ENCODE measurements at regions not wholly inside any gene's neighbourhood (a gene's known extent, or its start where the extent isn't known, plus 50 kb on each side); places are given as distances from the start of the nearest gene placed in this dataset.
"Not testable (repeated sequence)": the region's sequence is repeated elsewhere in the genome, so short reads cannot be mapped to it uniquely, and the experiment has no call there.

GRCh38 chr7:16089191-16089590 lies 332.1 kb downstream of the CRPPA start:
- no peak for DNase-seq
- Mint-ChIP-seq H3K4me1 (no peaks in the 10 kb centered on the region), H3K9me3 (no peaks in the 10 kb centered on the region), H3K27ac (no peak overlapping the region), H3K27me3 (no peaks in the 10 kb centered on the region), H3K4me3 (no peak overlapping the region), H3K36me3 (ENCODE audit: low read depth) (no peaks in the 10 kb centered on the region)
- POLR2A ChIA-PET, result no interaction called here
- CTCF ChIA-PET, result no interaction called here

DNA sequence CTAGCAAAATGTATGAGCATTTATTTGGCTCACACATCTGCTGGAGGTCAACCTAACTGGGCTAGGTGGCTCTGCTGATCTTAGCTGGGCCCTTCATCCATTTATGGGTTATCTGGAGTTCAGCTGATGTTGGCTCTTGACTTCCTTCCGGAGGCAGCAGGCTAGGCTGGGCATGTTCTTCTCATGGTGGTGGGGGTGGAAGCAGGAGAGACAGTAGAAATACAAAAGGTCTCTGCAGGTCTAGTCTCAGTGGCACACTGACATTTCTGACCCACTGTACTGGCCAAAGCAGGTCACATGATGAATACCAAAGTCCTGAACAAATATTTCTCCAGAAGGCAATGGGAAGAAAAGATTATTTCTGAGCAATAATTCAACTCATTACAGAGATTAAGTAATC lies 334.6 kb downstream of the CRPPA start:
- no peaks in the 10 kb centered on the region for H3K27me3 Mint-ChIP-seq
- ChIA-PET POLR2A (no interaction called here), CTCF (no interaction called here)
- no peaks in the 10 kb centered on the region for H3K9me3 Mint-ChIP-seq
- no peak for DNase-seq
- no peaks in the 10 kb centered on the region for H3K36me3 Mint-ChIP-seq (ENCODE audit: low read depth)
- no peaks in the 10 kb centered on the region for H3K4me1 Mint-ChIP-seq
- H3K27ac Mint-ChIP-seq, result no peak overlapping the region
- H3K4me3 Mint-ChIP-seq, result no peak overlapping the region

DNA sequence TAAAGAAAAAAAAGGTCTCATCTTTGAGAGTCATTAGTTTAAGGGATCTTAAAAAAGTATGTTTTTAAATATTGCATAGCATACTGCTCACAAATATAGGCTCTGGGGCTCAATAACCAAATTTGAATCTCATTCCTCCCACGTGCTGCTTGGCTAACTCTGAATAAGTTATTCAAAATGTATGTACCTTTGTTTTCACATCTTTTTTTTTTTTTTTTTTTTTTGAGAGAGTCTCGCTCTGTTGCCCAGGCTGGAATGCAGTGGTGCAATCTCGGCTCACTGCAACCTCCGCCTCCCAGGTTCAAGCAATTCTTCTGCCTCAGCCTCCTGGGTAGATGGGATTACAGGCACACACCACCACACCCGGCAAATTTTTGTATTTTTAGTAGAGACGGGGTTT lies 335.6 kb downstream of the CRPPA start:
- POLR2A ChIA-PET; H3K27me3 Mint-ChIP-seq; H3K9me3 Mint-ChIP-seq; CTCF ChIA-PET; H3K36me3 Mint-ChIP-seq (ENCODE audit: low read depth); H3K4me1 Mint-ChIP-seq; DNase-seq; H3K4me3 Mint-ChIP-seq; H3K27ac Mint-ChIP-seq: not testable (repeated sequence)

DNA sequence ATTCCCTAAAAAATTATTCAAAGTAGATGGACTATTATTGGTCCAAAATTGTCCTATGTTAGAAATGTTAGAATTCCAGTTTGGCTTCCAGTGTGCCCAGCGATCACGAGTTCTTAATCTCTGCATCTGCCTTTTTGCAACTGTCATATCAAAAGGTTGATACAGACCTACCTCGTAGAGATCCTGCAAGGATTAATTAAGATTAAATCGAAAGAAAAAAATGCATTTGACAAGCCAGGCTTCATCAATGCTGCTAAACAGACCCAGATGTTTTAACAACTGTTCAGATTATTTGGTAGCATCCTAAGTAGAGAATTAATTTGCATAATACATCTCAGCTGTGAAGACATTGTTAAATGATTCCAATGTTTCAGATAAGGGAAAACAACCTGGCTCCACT lies 336.5 kb downstream of the CRPPA start:
- ChIA-PET POLR2A (no interaction called here), CTCF (no interaction called here)

DNA sequence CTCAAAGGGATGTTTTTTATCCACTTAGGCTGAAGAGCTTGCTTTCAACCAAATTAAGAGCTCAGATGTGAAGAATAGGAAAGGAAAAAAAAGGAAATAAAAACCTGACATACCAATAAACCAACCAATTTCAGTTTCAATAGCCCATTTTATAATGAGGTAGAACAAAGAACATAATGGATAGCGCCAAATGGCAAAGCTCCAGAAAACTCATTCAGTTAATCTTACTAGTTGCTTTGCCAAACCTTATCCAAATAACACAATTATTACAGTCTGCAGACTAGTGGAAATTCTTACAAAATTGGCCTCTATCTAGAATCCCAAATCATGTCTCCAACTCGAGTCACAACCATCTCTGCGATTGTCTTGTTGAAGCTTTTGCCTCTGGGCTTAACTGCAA lies 337.0 kb downstream of the CRPPA start:
- H3K27me3 Mint-ChIP-seq, result no peaks in the 10 kb centered on the region
- CTCF ChIA-PET, result no interaction called here
- no peak overlapping the region for H3K27ac Mint-ChIP-seq
- DNase-seq, result no peak
- no peaks in the 10 kb centered on the region for H3K9me3 Mint-ChIP-seq
- no peak overlapping the region for H3K4me3 Mint-ChIP-seq
- H3K4me1 Mint-ChIP-seq, result no peaks in the 10 kb centered on the region
- H3K36me3 Mint-ChIP-seq (ENCODE audit: low read depth), result no peaks in the 10 kb centered on the region
- POLR2A ChIA-PET, result no interaction called here

More for the DNA sequence above, 336.5 kb downstream of the CRPPA start:
- no peak for DNase-seq
- H3K27ac Mint-ChIP-seq, result no peak overlapping the region
- no peaks in the 10 kb centered on the region for H3K27me3 Mint-ChIP-seq
- H3K4me3 Mint-ChIP-seq, result no peak overlapping the region
- H3K4me1 Mint-ChIP-seq, result no peaks in the 10 kb centered on the region
- no peaks in the 10 kb centered on the region for H3K9me3 Mint-ChIP-seq
- no peaks in the 10 kb centered on the region for H3K36me3 Mint-ChIP-seq (ENCODE audit: low read depth)

DNA sequence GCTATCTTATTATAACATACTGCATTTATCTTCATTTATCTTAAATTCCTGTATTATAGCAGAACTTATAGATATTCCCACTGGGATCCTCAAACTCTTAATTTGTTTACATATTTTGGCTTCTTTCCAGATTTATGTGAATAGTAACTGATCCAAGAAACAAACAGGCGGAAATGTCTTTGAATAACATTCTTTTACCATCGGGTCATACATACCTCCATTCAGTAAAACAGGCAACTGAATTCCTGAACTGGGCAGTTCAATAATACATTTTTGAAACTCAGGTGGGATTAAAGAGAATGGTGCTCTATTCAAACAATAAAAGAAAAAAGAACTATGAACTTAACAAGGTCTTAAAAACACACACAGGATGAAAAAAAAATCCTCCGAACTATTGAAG lies 337.4 kb downstream of the CRPPA start:
- Mint-ChIP-seq H3K27me3 (no peaks in the 10 kb centered on the region), H3K4me3 (no peak overlapping the region), H3K27ac (no peak overlapping the region), H3K9me3 (no peaks in the 10 kb centered on the region), H3K4me1 (no peaks in the 10 kb centered on the region), H3K36me3 (ENCODE audit: low read depth) (no peaks in the 10 kb centered on the region)
- CTCF ChIA-PET, result interaction anchor here (0.7 kb wide), 1 partner anchor 12 kb away, joined by 4 read pairs; no protein-coding TSS in a partner anchor
- POLR2A ChIA-PET, result no interaction called here
- DNase-seq, result no peak

- no peak overlapping the region for H3K4me3 Mint-ChIP-seq
- no peak overlapping the region for H3K27ac Mint-ChIP-seq
- H3K4me1 Mint-ChIP-seq, result no peaks in the 10 kb centered on the region
- ChIA-PET CTCF (interaction anchor here (1.0 to 1.8 kb wide), 2 partner anchors 17 to 485 kb away, joined by 3 to 6 read pairs; no protein-coding TSS in a partner anchor), POLR2A (no interaction called here)
- DNase-seq, result no peak
- no peaks in the 10 kb centered on the region for H3K36me3 Mint-ChIP-seq (ENCODE audit: low read depth)
- no peaks in the 10 kb centered on the region for H3K9me3 Mint-ChIP-seq
- H3K27me3 Mint-ChIP-seq, result no peaks in the 10 kb centered on the region
Observed at GRCh38 chr7:16080131-16080530, 341.2 kb downstream of the CRPPA start.

DNA sequence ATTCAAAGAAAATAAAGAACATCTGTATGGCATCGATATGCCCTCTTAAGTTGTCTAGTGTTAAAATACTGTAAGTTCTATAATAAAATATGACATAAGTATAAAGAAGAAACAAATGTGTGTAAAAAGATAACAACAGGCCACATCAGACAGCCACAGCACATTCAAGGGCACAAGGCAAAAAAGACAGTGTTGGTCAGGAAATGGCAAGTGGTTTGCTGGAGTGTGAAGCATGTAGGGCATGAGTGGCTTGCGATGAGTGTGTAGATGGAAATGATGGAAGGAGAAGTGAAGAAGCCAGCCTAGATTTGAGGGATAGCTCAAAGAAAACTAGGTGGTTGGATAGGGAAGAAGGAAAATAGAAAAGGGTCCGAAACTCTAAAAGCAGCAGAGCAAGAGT lies 341.6 kb downstream of the CRPPA start:
- Mint-ChIP-seq H3K4me1 (no peaks in the 10 kb centered on the region), H3K4me3 (no peak overlapping the region), H3K36me3 (ENCODE audit: low read depth) (no peaks in the 10 kb centered on the region), H3K27me3 (no peaks in the 10 kb centered on the region), H3K9me3 (no peaks in the 10 kb centered on the region), H3K27ac (no peak overlapping the region)
- ChIA-PET CTCF (interaction anchor here (1.0 to 1.8 kb wide), 2 partner anchors 18 to 485 kb away, joined by 3 to 6 read pairs; no protein-coding TSS in a partner anchor), POLR2A (no interaction called here)
- no peak for DNase-seq

DNA sequence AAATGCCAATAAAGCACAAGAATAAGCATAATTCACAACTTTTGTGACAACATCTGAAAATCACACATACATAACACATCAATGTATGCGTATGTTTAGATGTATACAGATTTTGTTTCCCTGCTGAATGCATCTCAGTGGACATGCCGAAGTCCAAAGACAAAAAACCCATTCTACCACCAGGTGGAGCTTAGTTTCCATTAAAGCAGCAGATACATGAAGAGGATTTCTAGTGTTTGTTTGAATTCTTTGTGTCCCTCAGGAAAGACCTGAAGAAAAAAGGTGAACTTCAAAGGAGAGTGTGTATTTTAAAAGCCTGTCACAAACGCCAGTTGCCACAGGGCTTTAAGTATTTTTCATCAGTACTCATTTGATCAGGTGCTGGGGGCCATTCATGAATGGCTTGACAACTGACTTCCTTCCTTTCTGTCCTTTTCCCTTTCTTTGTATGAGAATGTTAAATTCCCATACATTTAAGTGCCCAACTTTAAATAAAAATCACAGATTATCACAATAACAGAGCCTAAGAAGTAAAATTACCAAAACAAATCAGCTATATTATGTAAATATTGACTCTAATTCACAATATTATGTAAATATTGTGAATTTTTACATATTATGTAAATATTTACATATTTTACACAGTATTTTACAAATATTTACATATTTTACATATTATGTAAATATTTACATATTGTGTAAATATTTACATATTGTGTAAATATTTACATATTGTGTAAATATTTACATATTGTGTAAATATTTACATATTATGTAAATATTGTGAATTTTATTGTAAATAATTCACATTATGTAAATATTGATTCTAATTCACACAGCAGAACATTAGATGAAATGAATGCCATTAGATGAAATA lies 343.0 kb downstream of the CRPPA start:
- H3K4me1 Mint-ChIP-seq, result no peaks in the 10 kb centered on the region
- H3K27ac Mint-ChIP-seq, result no peak overlapping the region
- no peak overlapping the region for H3K4me3 Mint-ChIP-seq
- no peaks in the 10 kb centered on the region for H3K27me3 Mint-ChIP-seq
- ChIA-PET CTCF (interaction anchor here (0.6 to 2.2 kb wide), 6 partner anchors 20 to 741 kb away, joined by 3 to 29 read pairs (median 4); partner anchors contain the start of gene CRPPA), POLR2A (no interaction called here)
- no peak for DNase-seq
- no peaks in the 10 kb centered on the region for H3K36me3 Mint-ChIP-seq (ENCODE audit: low read depth)
- no peaks in the 10 kb centered on the region for H3K9me3 Mint-ChIP-seq

DNA sequence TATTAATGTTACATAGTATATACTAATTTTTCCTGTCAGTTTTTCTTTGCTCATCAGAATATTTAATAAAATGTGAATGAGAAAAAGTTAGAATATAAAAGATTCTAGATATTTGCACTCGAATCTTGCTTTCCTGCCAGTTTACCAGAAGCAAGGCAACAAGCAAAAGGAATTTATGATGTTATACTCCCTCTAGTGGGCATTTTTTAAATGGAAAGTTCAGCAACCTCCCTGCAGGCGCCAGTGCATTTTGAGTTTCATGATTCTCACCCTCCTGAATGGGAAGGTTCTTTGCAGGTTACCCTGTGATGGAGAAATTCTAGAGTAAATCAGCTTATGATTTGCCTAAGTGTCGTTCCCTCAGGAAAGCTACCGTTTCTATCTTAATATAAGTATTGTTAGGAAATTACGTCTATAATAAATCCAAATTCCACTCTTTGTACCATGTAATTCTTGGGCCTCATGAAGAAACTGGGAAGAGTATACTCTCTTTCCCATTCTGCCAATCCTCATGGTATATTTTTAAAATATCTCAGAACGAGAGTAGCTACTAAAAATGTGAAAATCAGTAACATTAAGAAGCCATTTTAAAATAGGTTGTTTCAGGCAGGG lies 350.0 kb downstream of the CRPPA start:
- H3K4me3 Mint-ChIP-seq, result no peak overlapping the region
- CTCF ChIA-PET, result interaction anchor here (1.1 to 2.0 kb wide), 2 partner anchors 12 to 493 kb away, joined by 4 read pairs; no protein-coding TSS in a partner anchor
- no peaks in the 10 kb centered on the region for H3K4me1 Mint-ChIP-seq
- no peak for DNase-seq
- no peak overlapping the region for H3K27ac Mint-ChIP-seq
- POLR2A ChIA-PET, result no interaction called here
- H3K27me3 Mint-ChIP-seq, result no peaks in the 10 kb centered on the region
- H3K9me3 Mint-ChIP-seq, result no peaks in the 10 kb centered on the region
- no peaks in the 10 kb centered on the region for H3K36me3 Mint-ChIP-seq (ENCODE audit: low read depth)

GRCh38 chr7:16070806-16071205 lies 350.5 kb downstream of the CRPPA start:
- POLR2A ChIA-PET, result no interaction called here
- no peaks in the 10 kb centered on the region for H3K36me3 Mint-ChIP-seq (ENCODE audit: low read depth)
- DNase-seq, result no peak

GRCh38 chr7:16069998-16070397 lies 351.3 kb downstream of the CRPPA start:
- no peaks in the 10 kb centered on the region for H3K27me3 Mint-ChIP-seq
- POLR2A ChIA-PET, result no interaction called here
- H3K4me3 Mint-ChIP-seq, result no peak overlapping the region
- CTCF ChIA-PET, result interaction anchor here (2.0 kb wide), 1 partner anchor 495 kb away, joined by 4 read pairs; no protein-coding TSS in a partner anchor
- no peaks in the 10 kb centered on the region for H3K36me3 Mint-ChIP-seq (ENCODE audit: low read depth)
- no peaks in the 10 kb centered on the region for H3K4me1 Mint-ChIP-seq
- DNase-seq, result no peak
- H3K9me3 Mint-ChIP-seq, result no peaks in the 10 kb centered on the region
- no peak overlapping the region for H3K27ac Mint-ChIP-seq

More at GRCh38 chr7:16070806-16071205, 350.5 kb downstream of the CRPPA start:
- Mint-ChIP-seq H3K9me3 (no peaks in the 10 kb centered on the region), H3K4me3 (no peak overlapping the region), H3K27me3 (no peaks in the 10 kb centered on the region), H3K4me1 (no peaks in the 10 kb centered on the region), H3K27ac (no peak overlapping the region)
- CTCF ChIA-PET, result interaction anchor here (1.1 to 2.0 kb wide), 2 partner anchors 13 to 494 kb away, joined by 4 read pairs; no protein-coding TSS in a partner anchor

DNA sequence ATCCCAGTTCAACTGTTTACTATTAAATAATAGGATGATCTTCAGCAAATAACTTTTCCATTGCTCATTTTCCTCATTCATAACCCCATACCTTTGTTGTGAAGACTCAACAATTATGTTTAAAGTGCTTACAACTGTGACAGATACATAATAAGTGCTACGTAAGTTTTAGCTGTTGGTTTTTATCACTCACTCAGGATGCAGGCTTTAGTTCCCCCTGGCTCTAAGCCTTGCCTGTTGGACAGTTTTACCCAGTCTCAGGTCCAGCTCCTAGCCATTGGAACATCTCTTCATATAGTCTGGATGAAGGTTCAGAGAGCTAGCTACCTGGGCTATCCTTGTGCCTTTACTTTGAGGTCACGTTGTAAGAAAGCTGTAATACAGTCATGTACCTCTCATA lies 353.2 kb downstream of the CRPPA start:
- no peak for DNase-seq
- Mint-ChIP-seq H3K4me1 (no peaks in the 10 kb centered on the region), H3K27me3 (no peaks in the 10 kb centered on the region), H3K27ac (no peak overlapping the region), H3K4me3 (no peak overlapping the region), H3K36me3 (ENCODE audit: low read depth) (no peaks in the 10 kb centered on the region), H3K9me3 (no peaks in the 10 kb centered on the region)
- CTCF ChIA-PET, result no interaction called here
- POLR2A ChIA-PET, result no interaction called here

- no peak for DNase-seq
- H3K36me3 Mint-ChIP-seq (ENCODE audit: low read depth), result no peaks in the 10 kb centered on the region
- H3K27me3 Mint-ChIP-seq, result no peaks in the 10 kb centered on the region
- H3K9me3 Mint-ChIP-seq, result no peaks in the 10 kb centered on the region
- H3K27ac Mint-ChIP-seq, result no peak overlapping the region
- H3K4me1 Mint-ChIP-seq, result no peaks in the 10 kb centered on the region
- POLR2A ChIA-PET, result no interaction called here
- no peak overlapping the region for H3K4me3 Mint-ChIP-seq
- CTCF ChIA-PET, result no interaction called here
Observed at GRCh38 chr7:16067711-16068110, 353.6 kb downstream of the CRPPA start.

All from activated CD4-positive, alpha-beta memory T cell treated with anti-CD3 and anti-CD28 coated beads, Interleukin-2, amount 10 ng/mL, durations not matched to agents 7 days and 5 days (primary cell).